ENCODE measurements at regions not wholly inside any gene's neighbourhood (a gene's known extent, or its start where the extent isn't known, plus 50 kb on each side); places are given as distances from the start of the nearest gene placed in this dataset.

- TF ChIP-seq CTCF (IDR thresholded peaks at IDR 0.05) (no peak), POLR2AphosphoS5 (IDR thresholded peaks at IDR 0.05; ENCODE audit: low read depth, low read length) (no peak)
These were observed 256.0 kb upstream of the MAF start for GRCh38 chr16:79856581-79856980.
